HG03060 (cell line): ENCODE measurements at regions not wholly inside any gene's neighbourhood (a gene's known extent, or its start where the extent isn't known, plus 50 kb on each side); places are given as distances from the start of the nearest gene placed in this dataset.
"Not testable (repeated sequence)": the region's sequence is repeated elsewhere in the genome, so short reads cannot be mapped to it uniquely, and the experiment has no call there.

Source experiments
- ATAC-seq: cut with Tn5 transposase; IDR thresholded peaks from one replicate; pipeline ENCODE4 v1.9.1; 2021; ENCODE audit warnings: low read depth, moderate number of reproducible peaks; ENCODE audit not compliant: unreplicated experiment

- ATAC-seq: no peak
Measured at GRCh38 chr3:182414586-182414985, 378.7 kb upstream of the ATP11B start.

DNA sequence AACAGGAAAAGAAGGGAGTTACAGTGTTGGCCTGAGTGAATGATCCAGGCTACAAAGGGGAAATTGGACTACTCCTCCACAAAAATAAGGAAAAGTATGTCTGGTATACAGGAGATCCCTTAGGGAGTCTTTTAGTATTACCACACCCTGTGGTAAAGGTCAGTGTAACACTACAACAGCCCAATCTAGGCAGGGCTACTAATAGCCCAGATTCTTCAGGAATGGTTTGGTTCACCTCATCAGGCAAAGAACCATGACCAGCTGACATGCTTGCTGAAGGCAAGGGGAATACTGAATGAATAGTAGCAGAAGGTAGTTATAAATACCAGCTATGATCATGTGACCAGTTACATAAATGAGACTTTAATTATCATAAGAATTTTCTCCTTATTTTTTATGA, 372.6 kb upstream of the ATP11B start:
- ATAC-seq: no peak

GRCh38 chr3:182424006-182424405, 369.3 kb upstream of the ATP11B start:
- no peak for ATAC-seq

DNA sequence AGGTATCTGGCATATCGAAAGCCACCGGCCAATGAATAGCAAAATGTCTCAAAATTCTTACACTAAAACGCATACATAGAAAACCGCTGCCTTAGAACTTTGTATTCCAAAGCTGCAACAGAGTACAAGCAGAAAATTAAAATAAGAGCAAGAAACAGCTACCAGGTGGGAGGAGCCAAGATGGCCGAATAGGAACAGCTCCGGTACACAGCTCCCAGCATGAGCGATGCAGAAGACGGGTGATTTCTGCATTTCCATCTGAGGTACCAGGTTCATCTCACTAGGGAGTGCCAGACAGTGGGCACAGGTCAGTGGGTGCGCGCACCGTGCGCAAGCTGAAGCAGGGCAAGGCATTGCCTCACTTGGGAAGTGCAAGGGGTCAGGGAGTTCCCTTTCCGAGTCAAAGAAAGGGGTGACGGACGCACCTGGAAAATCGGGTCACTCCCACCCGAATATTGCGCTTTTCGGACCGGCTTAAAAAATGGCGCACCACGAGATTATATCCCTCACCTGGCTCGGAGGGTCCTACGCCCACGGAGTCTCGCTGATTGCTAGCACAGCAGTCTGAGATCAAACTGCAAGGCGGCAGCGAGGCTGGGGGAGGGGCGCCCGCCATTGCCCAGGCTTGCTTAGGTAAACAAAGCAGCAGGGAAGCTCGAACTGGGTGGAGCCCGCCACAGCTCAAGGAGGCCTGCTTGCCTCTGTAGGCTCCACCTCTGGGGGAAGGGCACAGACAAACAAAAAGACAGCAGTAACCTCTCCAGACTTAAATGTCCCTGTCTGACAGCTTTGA, 367.2 kb upstream of the ATP11B start:
- not testable (repeated sequence) for ATAC-seq

- not testable (repeated sequence) for ATAC-seq
Measured at GRCh38 chr3:182431972-182432371, 361.3 kb upstream of the ATP11B start.

DNA sequence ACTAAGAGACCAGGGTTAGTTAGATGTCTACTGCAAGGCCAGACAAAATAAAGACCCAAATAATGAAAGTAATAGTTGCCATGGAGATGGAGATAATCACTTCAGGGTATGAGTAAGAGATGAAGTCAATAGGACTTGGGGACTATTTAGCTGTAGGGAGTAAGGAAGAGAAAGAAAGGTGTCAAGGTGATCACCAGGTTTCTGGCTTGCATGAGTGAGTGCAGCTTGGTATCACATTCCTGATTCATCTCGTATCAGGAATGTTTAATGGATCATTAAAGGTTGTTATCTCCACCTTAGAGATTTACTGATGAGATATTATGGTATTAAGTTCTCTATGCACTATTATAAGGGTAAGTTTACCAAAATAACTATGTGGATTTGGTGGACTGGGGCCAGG, 357.4 kb upstream of the ATP11B start:
- no peak for ATAC-seq

DNA sequence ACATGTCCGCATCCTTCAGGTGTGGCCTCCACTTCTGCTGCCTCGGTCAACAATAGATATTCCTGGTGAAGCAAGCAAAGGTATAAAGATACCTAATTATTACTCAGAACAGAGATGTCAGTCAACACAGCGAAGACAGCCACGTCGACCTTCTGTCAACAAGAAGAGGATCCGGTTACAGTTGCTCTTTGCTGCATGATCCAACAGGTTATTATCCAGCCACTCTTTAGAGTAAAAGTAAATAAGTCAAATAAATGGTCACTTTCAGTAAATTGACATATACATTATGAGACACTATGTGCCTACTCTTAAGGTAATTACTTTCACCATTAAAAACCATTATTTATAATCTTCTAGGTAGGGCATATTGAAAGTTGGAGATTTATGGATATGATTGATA, 356.8 kb upstream of the ATP11B start:
- ATAC-seq: no peak

DNA sequence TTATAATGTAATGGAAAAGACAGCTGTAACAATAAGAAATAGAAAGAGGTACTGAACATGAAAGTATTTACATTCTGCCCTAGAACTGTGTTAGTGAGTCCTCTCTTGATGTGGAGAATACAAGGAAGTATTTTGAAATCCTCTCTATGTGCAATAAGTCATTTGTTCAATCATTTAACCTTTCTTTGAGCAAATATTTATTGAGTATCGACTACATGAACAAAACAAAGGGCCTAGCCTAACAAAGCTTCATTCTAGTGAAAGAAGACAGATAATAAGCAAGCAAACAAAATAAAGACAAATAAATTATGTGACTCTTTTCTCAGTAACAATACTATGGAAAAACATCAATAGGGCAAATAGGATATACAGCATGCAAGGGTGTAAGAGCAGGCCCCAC, 354.9 kb upstream of the ATP11B start:
- no peak for ATAC-seq

DNA sequence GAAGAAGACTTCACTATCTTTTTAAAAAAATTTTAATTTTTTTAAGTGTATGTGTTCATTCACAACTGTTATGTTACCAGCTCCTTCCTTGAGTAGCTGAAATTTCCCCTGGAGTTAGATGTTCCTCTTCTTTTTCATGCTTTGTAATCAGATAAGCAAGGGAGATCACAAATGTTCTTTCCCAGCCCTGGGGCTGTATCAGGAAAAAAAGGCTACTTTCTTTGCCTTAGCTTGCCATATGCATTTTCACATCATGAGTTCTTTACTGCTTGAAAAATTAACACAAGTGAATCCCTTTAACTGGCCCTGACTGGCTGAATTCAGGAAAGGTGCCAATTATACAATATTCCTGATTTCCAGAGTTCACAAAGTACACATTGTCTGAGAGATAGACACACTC, 353.2 kb upstream of the ATP11B start:
- ATAC-seq: no peak

DNA sequence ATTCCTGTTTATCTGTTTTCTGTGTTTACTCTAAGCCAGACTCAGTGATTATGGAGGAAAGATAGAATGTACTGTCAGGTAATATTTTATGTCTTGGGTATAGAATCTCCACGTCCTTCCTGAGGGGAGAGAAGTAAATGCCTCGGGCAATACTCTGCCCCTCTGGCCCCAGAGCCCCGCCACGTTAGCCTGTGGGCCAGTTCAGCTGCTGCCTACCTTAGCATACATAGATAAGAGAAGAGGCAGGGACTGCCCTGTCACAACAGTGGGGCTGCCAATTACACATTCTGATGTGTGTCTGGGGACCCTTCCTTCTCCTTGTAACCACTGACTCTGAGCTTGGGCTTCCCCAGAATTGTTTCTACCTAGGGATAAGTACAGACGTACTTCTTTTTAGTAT, 347.7 kb upstream of the ATP11B start:
- ATAC-seq: no peak

DNA sequence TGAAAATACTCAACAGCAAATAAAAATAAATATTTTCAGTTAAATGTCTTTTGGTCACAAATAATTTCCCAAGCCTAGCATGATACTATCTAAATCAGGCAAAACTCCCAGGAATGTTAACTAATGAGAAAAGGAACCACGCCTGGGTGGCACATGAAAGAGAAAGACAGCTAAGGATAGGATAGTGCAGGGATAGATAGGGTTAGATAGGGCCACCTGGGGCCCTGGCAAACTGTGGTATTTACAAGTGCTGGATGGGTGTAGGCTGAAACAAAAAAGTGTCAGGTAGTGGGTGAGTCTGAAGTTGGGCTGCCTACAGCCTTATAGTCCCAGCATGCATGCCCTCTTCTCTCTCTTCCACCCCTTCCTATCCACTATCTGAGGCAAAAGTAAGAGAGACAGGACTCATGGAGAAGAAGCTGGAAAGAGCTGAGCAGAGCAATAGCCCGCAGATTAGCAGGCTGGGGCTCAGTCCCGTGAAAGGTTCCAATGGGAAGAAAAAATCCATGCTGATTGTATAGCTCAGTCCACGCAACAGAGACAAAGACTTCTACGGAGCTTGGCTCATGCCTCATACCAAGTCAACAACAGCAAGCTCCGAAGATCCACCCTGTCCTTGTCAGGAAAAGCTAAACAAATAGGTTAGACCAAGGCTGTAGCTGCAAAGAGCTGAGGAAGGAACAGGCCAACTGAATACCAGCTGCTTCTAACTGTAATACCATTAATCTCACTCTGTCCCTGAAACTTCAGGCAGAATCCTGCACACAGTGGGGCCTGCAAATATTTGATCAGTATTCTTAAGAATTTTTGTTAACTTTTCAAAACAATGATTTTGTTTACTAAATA, 342.1 kb upstream of the ATP11B start:
- no peak for ATAC-seq

DNA sequence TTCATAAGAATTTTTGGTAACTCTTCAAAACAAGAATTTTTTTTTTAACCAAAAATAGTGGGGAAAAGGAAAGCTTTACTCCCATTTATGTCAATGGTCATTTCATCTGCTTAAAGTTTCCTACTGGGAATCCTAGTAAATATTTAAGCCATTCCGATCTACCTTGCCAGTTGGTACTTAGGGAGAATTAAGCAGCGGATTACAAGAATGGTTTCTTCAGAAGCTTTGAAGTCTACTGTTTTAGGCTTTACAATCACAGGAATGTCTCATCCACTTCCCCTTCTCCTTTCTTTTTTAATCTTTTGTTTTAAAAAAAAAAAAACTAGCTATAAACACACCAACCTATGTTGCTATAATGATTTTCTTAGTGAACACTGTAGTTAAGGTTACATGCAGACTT, 341.4 kb upstream of the ATP11B start:
- no peak for ATAC-seq

DNA sequence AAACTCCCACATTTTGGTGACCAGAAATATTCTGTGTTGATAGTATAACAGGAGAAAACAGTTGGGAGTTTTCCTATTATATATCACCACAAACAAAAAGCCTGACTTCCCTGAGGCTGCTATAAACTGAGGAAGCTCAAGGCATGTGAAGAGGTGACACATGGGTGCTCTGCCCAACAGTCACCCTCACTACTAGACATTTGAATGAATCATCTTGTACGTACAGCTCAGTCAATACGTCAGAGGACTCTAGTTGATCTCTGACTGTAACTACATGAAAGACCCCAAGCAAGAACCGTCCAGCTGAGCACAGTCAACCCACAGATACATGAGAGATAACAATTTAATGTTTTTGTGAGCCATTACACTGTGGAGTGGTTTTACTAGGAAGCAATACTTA, 338.3 kb upstream of the ATP11B start:
- ATAC-seq: no peak

DNA sequence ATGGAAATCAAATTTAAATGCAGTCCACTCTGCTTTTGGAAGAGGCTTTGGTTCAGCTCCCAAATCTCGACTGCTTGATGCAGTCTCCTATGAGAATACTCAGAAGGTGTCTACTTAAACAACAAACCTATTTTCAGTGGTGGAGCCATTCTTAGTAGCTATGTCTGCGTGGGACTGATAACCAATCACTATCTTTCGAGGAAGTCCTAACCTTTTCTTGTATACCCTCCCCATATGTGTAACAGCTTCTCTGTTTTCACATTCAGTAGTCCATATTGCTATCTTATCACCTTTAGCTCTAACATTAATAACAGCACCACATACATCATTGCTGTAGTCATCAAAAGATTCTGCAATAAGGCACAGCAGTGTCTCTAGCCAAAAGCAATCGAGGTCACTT, 333.0 kb upstream of the ATP11B start:
- no peak for ATAC-seq

- ATAC-seq: no peak
Measured at GRCh38 chr3:182462152-182462551, 331.2 kb upstream of the ATP11B start.

GRCh38 chr3:182464513-182465145, 328.7 kb upstream of the ATP11B start:
- ATAC-seq: no peak

GRCh38 chr3:182465301-182466185, 327.8 kb upstream of the ATP11B start:
- ATAC-seq: no peak

DNA sequence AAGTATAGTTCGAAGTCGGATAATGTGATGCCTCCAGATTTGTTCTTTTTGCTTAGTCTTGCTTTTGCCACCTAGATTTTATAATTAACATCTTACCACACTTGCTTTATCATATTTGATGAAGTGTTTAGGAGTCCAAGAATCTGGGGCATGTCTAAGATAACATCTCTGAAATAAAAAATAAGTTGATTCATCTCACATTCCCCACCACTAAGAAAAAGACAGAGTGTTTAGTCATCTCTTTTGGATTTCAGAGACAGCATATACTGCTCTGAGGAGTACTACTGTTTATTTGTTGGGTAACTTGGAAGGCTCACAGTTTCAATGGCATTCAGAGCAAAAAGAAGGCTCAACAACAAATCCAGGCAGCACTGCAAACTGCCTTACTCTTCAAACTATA, 324.2 kb upstream of the ATP11B start:
- no peak for ATAC-seq

- no peak for ATAC-seq
Measured at GRCh38 chr3:182470187-182470586, 323.1 kb upstream of the ATP11B start.

GRCh38 chr3:182473191-182473710, 320.1 kb upstream of the ATP11B start:
- ATAC-seq: no peak
